ENCODE measurements at regions not wholly inside any gene's neighbourhood (a gene's known extent, or its start where the extent isn't known, plus 50 kb on each side); places are given as distances from the start of the nearest gene placed in this dataset.
"Not testable (repeated sequence)": the region's sequence is repeated elsewhere in the genome, so short reads cannot be mapped to it uniquely, and the experiment has no call there.

GRCh38 chr11:38711110-38711509 lies 2113.1 kb upstream of the RAG2 start:
- no peak for DNase-seq

GRCh38 chr11:38710262-38710661 lies 2112.2 kb upstream of the RAG2 start:
- no peak for DNase-seq

- no peak for DNase-seq
Observed at GRCh38 chr11:38700111-38700510, 2102.1 kb upstream of the RAG2 start.

- no peak for DNase-seq
Observed at GRCh38 chr11:38693306-38693705, 2095.3 kb upstream of the RAG2 start.

- not testable (repeated sequence) for DNase-seq
Observed at GRCh38 chr11:38690211-38690610, 2092.2 kb upstream of the RAG2 start.

- DNase-seq: no peak
Observed at GRCh38 chr11:38687008-38687407, 2089.0 kb upstream of the RAG2 start.

GRCh38 chr11:38683484-38683883 lies 2085.4 kb upstream of the RAG2 start:
- no peak for DNase-seq

GRCh38 chr11:38680746-38681145 lies 2082.7 kb upstream of the RAG2 start:
- DNase-seq: no peak

GRCh38 chr11:38680166-38680565 lies 2082.1 kb upstream of the RAG2 start:
- no peak for DNase-seq

- no peak for DNase-seq
Observed at GRCh38 chr11:38672445-38672844, 2074.4 kb upstream of the RAG2 start.

- DNase-seq: no peak
Observed at GRCh38 chr11:38667359-38667758, 2069.3 kb upstream of the RAG2 start.

GRCh38 chr11:38648604-38649003 lies 2050.6 kb upstream of the RAG2 start:
- DNase-seq: no peak

- DNase-seq: no peak
Observed at GRCh38 chr11:38646382-38646781, 2048.3 kb upstream of the RAG2 start.

- DNase-seq: no peak
Observed at GRCh38 chr11:38640854-38641253, 2042.8 kb upstream of the RAG2 start.

- no peak for DNase-seq
Observed at GRCh38 chr11:38612701-38613100, 2014.7 kb upstream of the RAG2 start.

- DNase-seq: not testable (repeated sequence)
Observed at GRCh38 chr11:38601371-38601770, 2003.3 kb upstream of the RAG2 start.

GRCh38 chr11:38598418-38598817 lies 2000.4 kb upstream of the RAG2 start:
- no peak for DNase-seq

GRCh38 chr11:38595359-38596016 lies 1997.5 kb upstream of the RAG2 start:
- DNase-seq: not testable (repeated sequence)

- peak; percentile 6 for DNase-seq
Observed at GRCh38 chr11:38594895-38595294, 1996.9 kb upstream of the RAG2 start.

- peak; percentile 55 for DNase-seq
Observed at GRCh38 chr11:38593649-38594048, 1995.6 kb upstream of the RAG2 start.

- DNase-seq: peak; percentile 30
Observed at GRCh38 chr11:38582756-38583155, 1984.7 kb upstream of the RAG2 start.

- peak; percentile 64 for DNase-seq
Observed at GRCh38 chr11:38582151-38582550, 1984.1 kb upstream of the RAG2 start.

- DNase-seq: no peak
Observed at GRCh38 chr11:38577769-38578168, 1979.7 kb upstream of the RAG2 start.

GRCh38 chr11:38562562-38562961 lies 1964.5 kb upstream of the RAG2 start:
- DNase-seq: no peak

- DNase-seq: peak; percentile 56
Observed at GRCh38 chr11:38553148-38553547, 1955.1 kb upstream of the RAG2 start.

Measured in fibroblast of skin of abdomen (primary cell).